NOMO-1 treated with DMSO at 0.1 percent for 48 hours (cell line): ENCODE measurements at regions not wholly inside any gene's neighbourhood (a gene's known extent, or its start where the extent isn't known, plus 50 kb on each side); places are given as distances from the start of the nearest gene placed in this dataset.
"Not testable (repeated sequence)": the region's sequence is repeated elsewhere in the genome, so short reads cannot be mapped to it uniquely, and the experiment has no call there.

Source experiments
- DNase-seq: peaks from one replicate; lab custom pipeline; 2025; ENCODE audit not compliant: unreplicated experiment; lab: John Stamatoyannopoulos, UW

DNA sequence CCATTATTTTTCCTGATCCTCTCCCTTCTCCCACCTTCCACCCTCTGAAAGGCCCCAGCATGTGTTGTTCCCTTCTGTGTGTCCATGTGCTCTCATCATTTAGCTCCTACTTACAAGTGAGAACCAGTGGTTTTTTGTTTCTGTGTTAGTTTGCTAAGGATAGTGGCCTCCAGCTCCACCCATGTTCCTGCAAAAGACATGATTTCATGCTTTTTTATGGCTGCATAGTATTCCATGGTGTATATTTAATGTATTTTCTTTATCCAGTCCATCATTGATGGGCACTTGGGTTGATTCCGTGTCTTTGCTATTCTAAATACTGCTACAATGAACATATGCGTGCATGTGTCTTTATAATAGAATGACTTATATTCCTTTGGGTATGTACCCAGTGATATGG, 89.4 kb upstream of the C1orf174 start:
- DNase-seq: no peak

GRCh38 chr1:3992103-3992556, 92.1 kb upstream of the C1orf174 start:
- no peak for DNase-seq

- no peak for DNase-seq
Observed at GRCh38 chr1:3992746-3993145, 92.7 kb upstream of the C1orf174 start.

DNA sequence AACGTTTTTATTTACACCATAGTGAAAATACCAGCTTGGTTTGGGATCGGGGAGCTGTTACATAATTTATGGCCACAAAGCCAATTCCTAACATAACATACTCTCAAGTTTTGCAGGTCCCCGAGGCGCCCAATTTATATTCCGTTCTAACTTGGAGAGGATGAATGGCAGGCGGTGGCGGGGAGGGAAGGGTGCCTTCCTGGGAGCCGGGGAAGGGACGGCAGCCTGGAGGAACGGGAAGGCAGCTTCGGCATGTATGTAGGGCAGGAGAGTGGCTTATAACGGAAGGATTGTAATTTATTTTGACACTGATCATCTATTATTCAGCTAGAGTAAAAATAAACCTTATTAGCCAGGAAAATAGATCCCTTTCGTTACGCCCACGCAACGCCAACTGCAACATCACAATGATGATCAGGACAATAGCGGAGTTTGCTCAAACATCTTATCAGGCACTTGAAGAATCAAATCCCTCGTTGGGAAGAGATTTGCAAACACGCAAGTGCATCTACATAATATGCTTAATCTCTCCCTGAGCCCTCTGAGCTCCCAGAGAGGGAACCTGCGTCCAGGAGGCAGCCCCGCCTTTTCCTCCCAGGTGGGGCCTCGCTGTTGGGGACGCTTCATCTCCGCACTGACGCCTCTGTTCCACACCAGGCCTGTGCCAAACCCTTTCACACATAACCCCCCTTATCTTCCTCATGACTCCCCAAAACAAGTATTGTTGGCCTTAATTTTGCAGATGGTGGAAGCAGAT, 93.7 kb upstream of the C1orf174 start:
- DNase-seq: no peak

DNA sequence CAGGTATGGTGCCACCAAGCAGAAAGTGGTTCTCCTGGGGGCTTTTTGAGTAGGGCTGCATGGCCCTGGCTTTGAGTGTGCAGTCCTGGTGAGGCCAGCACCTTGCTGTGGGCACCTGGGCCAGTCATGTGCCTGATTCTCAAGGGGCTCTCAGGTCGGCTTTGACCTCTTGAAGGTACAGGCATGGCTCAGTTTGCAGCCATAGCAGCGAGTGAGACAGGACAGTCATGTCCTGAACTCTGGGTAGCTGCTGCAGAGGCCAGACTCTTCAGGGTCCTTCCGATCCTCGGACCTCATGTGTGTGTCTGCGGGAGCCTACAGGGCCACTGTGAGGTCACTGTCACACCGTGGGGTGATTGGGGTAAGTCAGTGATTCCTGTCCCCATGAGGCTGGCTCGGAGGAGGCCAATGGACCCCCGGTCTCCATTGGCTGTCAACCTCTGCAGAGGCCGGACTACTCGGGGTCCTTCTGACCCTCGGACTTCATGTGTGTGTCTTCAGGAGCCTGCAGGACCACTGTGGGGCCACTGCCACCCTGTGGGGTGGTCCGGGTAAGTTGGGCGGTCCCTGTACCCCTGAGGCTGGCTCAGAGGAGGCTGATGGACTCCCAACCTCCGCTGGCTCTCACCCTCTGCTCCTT, 95.2 kb upstream of the C1orf174 start:
- DNase-seq: no peak

DNA sequence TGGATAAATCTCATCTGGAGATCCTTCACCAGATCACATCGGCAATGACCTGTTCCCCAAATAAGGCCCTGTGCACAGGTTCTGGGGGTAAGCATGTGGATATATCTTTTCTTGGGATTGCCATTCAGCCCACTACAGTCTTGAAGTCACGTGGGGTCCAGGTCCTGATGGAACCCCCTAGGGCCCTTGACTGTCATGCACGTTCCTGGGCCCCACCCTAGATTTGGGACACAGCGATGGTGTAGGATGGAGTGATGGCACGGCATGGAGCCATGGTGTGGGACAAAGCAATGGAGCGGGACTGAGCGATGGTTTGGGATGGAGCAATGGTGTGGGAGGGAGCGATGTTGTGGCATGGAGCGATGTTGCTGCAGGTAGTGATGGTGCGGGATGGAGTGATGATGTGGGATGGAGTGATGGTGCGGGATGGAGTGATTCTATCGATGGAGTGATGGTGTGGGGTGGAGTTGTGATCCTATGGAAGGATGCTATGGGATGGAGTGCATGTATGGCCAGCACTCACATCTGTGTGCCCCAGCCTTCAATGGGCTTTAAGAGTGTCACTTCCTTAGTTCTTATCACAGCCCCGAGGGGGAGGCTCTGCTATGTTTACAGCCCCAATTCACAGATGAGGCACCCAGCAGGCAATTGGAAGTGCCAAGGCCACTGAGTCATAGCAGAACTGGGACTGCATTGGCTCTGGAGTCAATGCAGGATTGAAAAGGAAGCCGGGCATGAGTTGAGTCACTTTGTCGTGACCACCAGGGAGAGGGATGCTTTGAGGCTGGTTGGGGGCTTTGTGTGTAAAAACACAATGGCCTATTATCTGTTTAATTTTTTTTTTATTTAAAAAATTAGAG, 97.0 kb upstream of the C1orf174 start:
- DNase-seq: no peak

GRCh38 chr1:3998086-3998485, 98.0 kb upstream of the C1orf174 start:
- no peak for DNase-seq

GRCh38 chr1:3999514-3999913, 99.4 kb upstream of the C1orf174 start:
- not testable (repeated sequence) for DNase-seq

GRCh38 chr1:3999941-4000735, 100.1 kb upstream of the C1orf174 start:
- no peak for DNase-seq

- DNase-seq: no peak
Observed at GRCh38 chr1:4000811-4001251, 100.8 kb upstream of the C1orf174 start.

DNA sequence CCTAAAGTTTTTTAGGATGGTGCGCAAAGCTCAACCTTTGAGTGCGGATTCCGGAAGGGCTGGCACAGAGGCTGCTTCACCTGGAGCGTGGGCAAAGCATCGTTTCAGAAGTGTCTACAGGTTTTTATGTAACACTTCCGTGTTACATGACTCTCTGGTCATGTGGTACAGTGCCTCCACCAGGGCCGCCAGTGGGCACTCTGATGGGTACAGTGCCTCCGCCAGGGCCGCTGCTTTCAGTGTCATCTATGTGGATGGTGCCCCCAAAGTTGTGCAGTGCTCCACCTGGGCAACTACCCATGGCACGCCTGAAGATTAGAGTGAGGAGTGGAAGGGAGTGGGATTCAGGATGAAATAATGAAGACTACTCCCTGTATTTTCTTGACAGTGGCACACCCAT, 101.4 kb upstream of the C1orf174 start:
- DNase-seq: no peak

- no peak for DNase-seq
Observed at GRCh38 chr1:4002061-4002521, 102.0 kb upstream of the C1orf174 start.

- no peak for DNase-seq
Observed at GRCh38 chr1:4002741-4003140, 102.7 kb upstream of the C1orf174 start.

DNA sequence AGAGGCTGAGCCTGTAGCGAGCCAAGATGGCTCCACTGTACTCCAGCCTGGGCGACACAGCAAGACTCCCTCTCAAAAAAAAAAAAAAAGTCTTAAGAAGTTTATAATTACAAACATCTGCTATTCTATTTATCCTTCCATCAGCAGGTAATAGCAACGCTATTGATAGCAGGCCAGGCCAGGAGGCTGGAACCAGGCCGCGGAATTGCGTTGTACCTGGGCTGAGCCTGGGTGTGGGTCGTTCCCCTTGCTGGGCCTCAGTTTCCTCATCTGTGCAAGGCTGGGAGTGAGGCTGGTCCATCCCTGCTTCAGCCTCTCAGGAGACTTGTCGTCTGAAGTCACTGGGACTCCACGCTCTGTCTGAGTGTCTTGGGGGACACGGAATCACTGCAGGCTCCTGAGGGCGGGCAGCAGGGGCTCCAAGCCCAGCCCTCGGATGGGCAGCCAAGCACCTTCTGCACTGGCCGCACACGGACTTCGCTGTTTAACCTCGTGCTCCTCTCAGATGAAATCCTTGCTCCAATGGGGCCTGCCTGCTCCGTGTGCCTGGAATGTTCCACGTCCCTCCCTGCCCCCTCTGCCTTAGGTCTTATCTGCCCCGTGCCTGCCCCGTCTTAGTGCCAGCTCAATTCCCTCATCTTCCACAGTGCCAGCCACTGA, 103.9 kb upstream of the C1orf174 start:
- DNase-seq: no peak

GRCh38 chr1:4004635-4005430, 104.8 kb upstream of the C1orf174 start:
- DNase-seq: no peak

DNA sequence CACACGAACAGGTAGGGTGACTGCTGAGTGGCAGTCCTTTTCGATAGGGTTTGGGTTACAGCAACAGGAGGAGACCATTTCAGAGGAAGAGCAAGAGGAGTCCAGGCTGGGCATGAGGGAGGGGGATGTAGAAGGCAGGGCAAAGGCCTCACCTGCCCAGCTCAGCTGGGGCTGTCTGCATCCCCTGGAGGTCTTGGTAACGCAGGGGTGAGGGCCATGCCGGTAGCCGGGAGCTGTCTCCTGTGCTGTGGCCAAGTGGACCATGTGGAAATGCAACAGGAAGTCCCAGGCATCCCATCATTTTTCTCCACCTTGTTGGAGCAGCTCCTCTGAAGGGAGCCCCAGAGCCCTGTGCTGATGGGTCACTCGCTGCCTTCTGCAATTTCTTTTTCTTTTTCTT, 105.4 kb upstream of the C1orf174 start:
- DNase-seq: no peak

DNA sequence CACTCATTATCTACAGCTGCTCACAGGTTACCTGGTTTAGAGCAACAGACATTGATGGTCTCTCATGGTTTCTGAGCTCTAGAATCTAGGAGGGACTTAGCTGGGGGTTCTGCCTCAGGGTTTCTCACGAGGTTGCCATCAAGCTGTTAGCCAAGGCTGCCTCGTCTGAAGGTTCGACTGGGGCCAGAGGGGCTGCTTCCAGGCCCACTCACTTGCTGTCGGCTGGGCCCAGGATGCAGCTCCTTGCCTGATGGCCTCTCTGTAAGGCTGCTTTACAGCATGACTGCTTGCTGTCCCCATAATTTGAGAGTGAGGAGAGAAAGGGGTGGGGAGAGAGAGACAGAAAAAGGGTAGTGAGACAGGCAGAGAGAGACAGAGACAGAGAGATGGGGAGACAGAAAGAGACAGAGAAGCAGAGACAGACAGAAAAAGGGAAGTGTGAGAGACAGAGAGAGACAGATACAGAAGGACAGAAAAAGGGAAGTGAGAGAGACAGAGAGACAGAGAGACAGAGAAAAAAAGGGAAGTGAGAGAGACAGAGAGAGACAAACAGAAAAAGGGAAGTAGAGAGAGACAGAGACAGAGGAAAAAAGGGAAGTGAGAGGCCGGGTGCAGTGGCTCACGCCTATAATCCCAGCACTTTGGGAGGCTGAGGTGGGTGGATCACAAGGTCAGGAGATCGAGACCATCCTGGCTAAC, 106.8 kb upstream of the C1orf174 start:
- DNase-seq: peak; percentile 7

GRCh38 chr1:4010284-4010683, 110.2 kb upstream of the C1orf174 start:
- no peak for DNase-seq
